IPS DF 6.9 (cell line): ENCODE measurements at regions not wholly inside any gene's neighbourhood (a gene's known extent, or its start where the extent isn't known, plus 50 kb on each side); places are given as distances from the start of the nearest gene placed in this dataset.

Experiments
- DNase-seq: peaks from one replicate; pipeline ENCODE4 v3.0.0-alpha.2; 2013; ENCODE audit warnings: low read depth, low spot score
- H3K27ac ChIP-seq: one replicate; pipeline ENCODE4 v1.5.1; 2013; ENCODE audit warnings: low read length, control low read depth
- H3K27me3 ChIP-seq: 2 replicates; pipeline ENCODE4 v1.6.1; 2013; ENCODE audit warnings: mild to moderate bottlenecking, low read length; ENCODE audit not compliant: control insufficient read depth, insufficient read depth
- H3K36me3 ChIP-seq: 2 replicates; pipeline ENCODE4 v1.6.1; 2013; ENCODE audit warnings: low read length; ENCODE audit not compliant: control insufficient read depth, insufficient read depth
- H3K4me1 ChIP-seq: 2 replicates; pipeline ENCODE4 v1.6.1; 2013; ENCODE audit warnings: low read length; ENCODE audit not compliant: control insufficient read depth, insufficient read depth
- H3K4me3 ChIP-seq: 2 replicates; pipeline ENCODE4 v1.5.1; 2013; ENCODE audit warnings: mild to moderate bottlenecking, low read length
- H3K9me3 ChIP-seq: 2 replicates; pipeline ENCODE4 v1.6.1; 2013; ENCODE audit warnings: low read length, inconsistent platforms; ENCODE audit not compliant: control insufficient read depth, insufficient read depth
- WGBS: extraction: QIAGEN DNeasy Blood & Tissue Kit; methylation state at CpG from one replicate; pipeline ENCODE4 v1.1.7; 2013; ENCODE audit warnings: mixed read lengths, missing lambda C conversion rate; ENCODE audit not compliant: insufficient read length, insufficient coverage; 5-methylcytosine and 5-hydroxymethylcytosine counted together

DNA sequence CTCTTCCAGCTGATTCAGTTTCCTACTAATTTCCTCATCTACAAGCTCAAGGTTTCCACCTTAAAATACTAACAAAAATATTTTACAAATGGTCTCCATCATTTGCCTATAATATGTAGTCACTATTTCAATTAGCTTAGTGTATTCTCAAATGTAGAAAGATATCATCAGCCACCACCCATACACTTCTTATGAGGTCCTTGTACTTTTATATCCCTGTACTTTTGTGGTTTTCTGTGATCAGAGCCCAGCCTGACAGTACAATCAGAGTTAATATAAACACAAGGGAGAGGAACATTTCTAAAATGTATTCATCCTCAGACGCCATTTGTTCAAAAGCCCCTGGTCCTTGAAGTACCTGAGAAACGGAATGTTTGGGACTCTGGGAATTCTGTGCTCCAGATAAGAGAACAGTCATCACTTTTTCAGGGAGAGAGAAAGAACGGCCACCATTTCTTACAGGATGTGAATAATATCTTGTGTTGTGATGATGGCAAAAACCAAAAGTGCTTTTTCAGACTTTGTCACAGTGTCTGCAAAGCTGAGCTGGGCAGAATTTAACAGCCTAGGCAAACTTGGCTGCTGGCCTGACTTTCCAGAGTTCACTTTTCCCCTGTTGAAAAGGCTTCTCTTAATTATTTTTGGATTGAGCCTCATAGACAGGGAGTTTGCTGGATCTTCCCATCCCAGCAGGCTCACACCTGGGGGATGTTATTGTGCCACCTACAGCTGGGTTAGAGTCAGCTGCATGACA lies 361.7 kb upstream of the ACVR2A start:
- Histone ChIP-seq H3K9me3 (no peaks in the 10 kb centered on the region), H3K36me3 (no peaks in the 10 kb centered on the region), H3K27me3 (no peaks in the 10 kb centered on the region), H3K4me1 (peaks cover 5% of the 10 kb centered on the region; the same call in 1 of the 2 replicates), H3K27ac (no peak overlapping the region), H3K4me3 (no peak overlapping the region)
- no CpG with 5 or more reads among the region's 3 CpGs for WGBS
- no peak for DNase-seq

DNA sequence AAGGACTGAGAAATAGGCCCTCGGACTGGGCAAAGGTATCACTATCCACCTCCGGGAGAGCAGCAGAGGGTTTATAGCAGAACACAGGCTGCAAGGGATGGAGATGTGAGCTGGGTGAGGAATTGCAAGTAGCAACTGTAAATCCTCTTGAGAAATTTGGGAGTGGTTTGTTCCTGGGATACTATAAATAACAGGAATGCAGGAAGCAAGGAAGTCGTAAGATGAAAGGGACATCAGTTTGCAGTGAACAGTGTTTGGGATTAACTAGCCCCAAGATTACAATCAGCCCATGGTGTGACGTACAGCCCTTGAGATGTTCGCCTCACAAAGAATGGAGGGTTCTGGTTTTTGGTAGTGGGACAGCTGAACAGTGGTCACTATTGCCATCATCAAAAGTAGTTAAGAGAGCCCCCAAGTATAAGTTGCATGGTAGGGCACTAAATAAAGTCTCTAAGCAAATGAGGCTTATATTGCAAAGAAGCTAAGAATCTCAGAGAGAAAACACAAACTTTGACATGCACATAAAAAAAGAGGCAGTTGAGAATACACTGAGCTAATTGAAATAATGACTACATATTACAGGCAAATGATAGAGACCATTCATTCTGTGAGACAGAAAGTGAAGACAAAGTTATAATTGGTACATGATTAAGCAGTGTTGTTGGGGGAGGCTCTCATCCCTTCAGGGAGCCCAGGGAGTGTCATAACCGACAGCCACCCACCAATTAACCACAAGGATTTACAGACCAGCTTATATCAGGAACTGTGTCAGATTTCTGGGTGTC lies 362.5 kb upstream of the ACVR2A start:
- peaks cover 1% of the 10 kb centered on the region; the same call in 1 of the 2 replicates for H3K4me1 ChIP-seq
- no peaks in the 10 kb centered on the region for H3K27me3 ChIP-seq
- WGBS: no CpG with 5 or more reads among the region's 6 CpGs
- no peak for DNase-seq
- H3K9me3 ChIP-seq: no peaks in the 10 kb centered on the region
- H3K27ac ChIP-seq: no peak overlapping the region
- H3K4me3 ChIP-seq: no peak overlapping the region
- no peaks in the 10 kb centered on the region for H3K36me3 ChIP-seq

DNA sequence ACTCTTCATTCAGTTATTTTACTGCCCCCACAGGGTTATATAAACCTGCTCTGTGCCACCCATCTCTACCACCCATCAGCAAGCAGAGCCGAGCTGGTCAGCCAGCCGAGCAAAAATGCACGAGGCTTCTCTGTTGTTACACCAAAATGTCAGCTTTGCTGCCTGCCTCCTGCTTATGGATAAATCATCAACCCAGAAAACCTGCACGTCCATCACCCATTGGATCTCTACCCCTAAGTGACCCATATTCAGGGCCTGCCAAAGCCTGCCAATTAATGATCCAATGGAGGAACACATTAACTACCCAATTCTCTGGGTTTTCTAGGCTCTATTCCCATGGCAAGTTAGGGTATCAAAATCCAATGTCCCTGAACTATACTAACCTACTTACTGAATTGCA lies 365.5 kb upstream of the ACVR2A start:
- DNase-seq: no peak
- H3K4me3 ChIP-seq: no peak overlapping the region
- H3K9me3 ChIP-seq: no peaks in the 10 kb centered on the region
- H3K4me1 ChIP-seq: no peaks in the 10 kb centered on the region
- H3K27ac ChIP-seq: no peak overlapping the region
- no peaks in the 10 kb centered on the region for H3K27me3 ChIP-seq
- no CpG with 5 or more reads among the region's 4 CpGs for WGBS
- H3K36me3 ChIP-seq: no peaks in the 10 kb centered on the region

- no peaks in the 10 kb centered on the region for H3K27me3 ChIP-seq
- peaks cover 4% of the 10 kb centered on the region; the same call in 1 of the 2 replicates for H3K4me1 ChIP-seq
- H3K9me3 ChIP-seq: no peaks in the 10 kb centered on the region
Measured at GRCh38 chr2:147473075-147473474, 371.8 kb upstream of the ACVR2A start.

GRCh38 chr2:147471126-147471525 lies 373.7 kb upstream of the ACVR2A start:
- H3K4me3 ChIP-seq: no peak overlapping the region
- no CpG with 5 or more reads among the region's 1 CpG for WGBS
- no peaks in the 10 kb centered on the region for H3K27me3 ChIP-seq
- no peaks in the 10 kb centered on the region for H3K36me3 ChIP-seq
- no peaks in the 10 kb centered on the region for H3K9me3 ChIP-seq
- H3K27ac ChIP-seq: no peak overlapping the region
- peaks cover 4% of the 10 kb centered on the region; the same call in 1 of the 2 replicates for H3K4me1 ChIP-seq
- DNase-seq: no peak

More at GRCh38 chr2:147473075-147473474, 371.8 kb upstream of the ACVR2A start:
- Histone ChIP-seq H3K27ac (no peak overlapping the region), H3K36me3 (no peaks in the 10 kb centered on the region), H3K4me3 (no peak overlapping the region)
- no peak for DNase-seq

DNA sequence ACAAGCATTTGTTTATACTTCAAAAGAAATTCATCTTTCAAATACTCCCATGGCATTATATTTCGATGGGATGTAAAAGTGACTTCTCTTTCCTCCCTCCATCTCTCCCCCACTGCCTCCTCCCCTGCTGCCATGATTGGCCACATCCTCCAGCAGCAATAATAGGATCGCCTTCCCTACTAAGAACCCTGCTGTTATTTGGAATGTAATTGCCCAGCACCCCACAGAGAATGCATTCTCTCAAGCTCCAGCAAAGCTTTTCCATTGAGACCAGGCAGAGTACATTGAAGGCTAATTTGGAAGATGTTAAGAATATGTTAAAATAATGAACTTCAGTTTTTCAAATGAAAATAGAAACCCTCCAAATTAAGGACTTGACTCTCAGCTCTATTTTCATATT lies 375.4 kb upstream of the ACVR2A start:
- peaks cover 4% of the 10 kb centered on the region; the same call in 1 of the 2 replicates for H3K4me1 ChIP-seq
- H3K27me3 ChIP-seq: no peaks in the 10 kb centered on the region
- no CpG with 5 or more reads among the region's 2 CpGs for WGBS
- no peak overlapping the region for H3K4me3 ChIP-seq
- no peaks in the 10 kb centered on the region for H3K36me3 ChIP-seq
- peak; percentile 71 for DNase-seq
- no peaks in the 10 kb centered on the region for H3K9me3 ChIP-seq
- no peak overlapping the region for H3K27ac ChIP-seq

GRCh38 chr2:147468963-147469362 lies 375.9 kb upstream of the ACVR2A start:
- H3K36me3 ChIP-seq: no peaks in the 10 kb centered on the region
- H3K4me1 ChIP-seq: peaks cover 3% of the 10 kb centered on the region; the same call in 1 of the 2 replicates
- DNase-seq: no peak
- no peak overlapping the region for H3K4me3 ChIP-seq
- no peaks in the 10 kb centered on the region for H3K27me3 ChIP-seq
- WGBS: no CpG with 5 or more reads among the region's 5 CpGs
- no peaks in the 10 kb centered on the region for H3K9me3 ChIP-seq
- H3K27ac ChIP-seq: no peak overlapping the region

- Histone ChIP-seq H3K9me3 (no peaks in the 10 kb centered on the region), H3K36me3 (no peaks in the 10 kb centered on the region), H3K4me3 (no peak overlapping the region), H3K27ac (no peak overlapping the region), H3K27me3 (no peaks in the 10 kb centered on the region), H3K4me1 (peaks cover 3% of the 10 kb centered on the region; the same call in 1 of the 2 replicates)
- no peak for DNase-seq
- no CpG with 5 or more reads among the region's 3 CpGs for WGBS
Measured at GRCh38 chr2:147468349-147468748, 376.5 kb upstream of the ACVR2A start.

DNA sequence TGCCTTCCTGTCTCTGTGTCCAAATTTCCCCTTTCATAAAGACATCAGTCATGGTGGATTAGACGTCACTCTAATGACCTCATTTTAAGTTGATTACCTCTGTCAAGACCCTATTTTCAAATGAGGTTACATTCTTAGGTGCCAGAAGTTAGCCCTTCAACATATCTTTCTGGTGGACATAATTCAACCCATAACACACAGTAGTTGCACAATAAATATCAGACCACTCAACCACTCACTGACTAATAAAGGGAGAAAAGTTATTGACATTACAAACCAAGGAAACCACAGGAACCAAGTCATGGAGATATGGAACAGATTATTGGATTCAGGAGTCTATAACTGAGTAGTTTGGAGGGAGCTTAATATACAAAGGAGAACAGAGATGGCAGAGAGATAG lies 377.4 kb upstream of the ACVR2A start:
- H3K9me3 ChIP-seq: no peaks in the 10 kb centered on the region
- H3K4me3 ChIP-seq: no peak overlapping the region
- DNase-seq: no peak
- H3K27ac ChIP-seq: no peak overlapping the region
- H3K4me1 ChIP-seq: peaks cover 3% of the 10 kb centered on the region; the same call in 1 of the 2 replicates
- H3K27me3 ChIP-seq: no peaks in the 10 kb centered on the region
- no peaks in the 10 kb centered on the region for H3K36me3 ChIP-seq
- no CpG with 5 or more reads among the region's 1 CpG for WGBS

GRCh38 chr2:147464737-147465357 lies 380.0 kb upstream of the ACVR2A start:
- H3K27ac ChIP-seq: no peak overlapping the region
- peaks cover 3% of the 10 kb centered on the region; the same call in 1 of the 2 replicates for H3K4me1 ChIP-seq
- H3K4me3 ChIP-seq: no peak overlapping the region
- no CpG with 5 or more reads among the region's 3 CpGs for WGBS
- DNase-seq: no peak
- H3K9me3 ChIP-seq: no peaks in the 10 kb centered on the region
- H3K27me3 ChIP-seq: no peaks in the 10 kb centered on the region
- H3K36me3 ChIP-seq: no peaks in the 10 kb centered on the region
